Right forelimb (tissue), 1 donor: ENCODE measurements at regions not wholly inside any gene's neighbourhood (a gene's known extent, or its start where the extent isn't known, plus 50 kb on each side); places are given as distances from the start of the nearest gene placed in this dataset.

Experiments
- DNase-seq: peaks from one replicate; pipeline ENCODE4 v3.0.0-alpha.2; 2018

DNA sequence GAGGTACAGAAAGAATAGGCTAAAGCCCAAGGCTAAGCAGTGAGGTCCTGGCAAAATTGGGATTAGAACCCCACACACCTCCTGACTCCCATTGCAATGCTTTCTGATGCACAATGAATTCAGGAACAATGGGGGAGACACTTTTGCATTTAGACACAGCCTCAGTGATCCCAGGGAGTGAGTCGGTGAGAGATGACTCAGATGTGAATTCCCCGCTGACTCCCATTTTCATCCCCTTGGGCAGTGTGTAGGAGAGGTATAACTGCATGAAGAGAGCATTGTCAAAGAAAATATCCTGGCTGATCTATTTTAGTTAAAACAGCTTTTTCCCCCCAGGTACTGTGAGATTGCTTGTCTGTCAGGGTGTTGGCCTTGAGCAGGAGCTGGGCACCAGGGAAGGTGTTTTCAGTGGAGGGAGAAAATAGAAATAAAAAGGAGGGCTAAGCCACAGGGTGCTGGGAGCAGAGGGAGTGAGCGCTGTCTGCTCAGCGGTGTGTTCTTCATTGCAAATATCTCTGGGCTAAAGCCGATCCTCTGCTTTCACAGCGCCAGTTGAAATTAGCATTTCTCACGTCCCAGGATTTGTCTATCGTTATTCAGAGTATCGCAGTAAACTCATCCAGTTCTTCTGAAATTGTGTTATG, 247.7 kb upstream of the PTBP2 start:
- no peak for DNase-seq

DNA sequence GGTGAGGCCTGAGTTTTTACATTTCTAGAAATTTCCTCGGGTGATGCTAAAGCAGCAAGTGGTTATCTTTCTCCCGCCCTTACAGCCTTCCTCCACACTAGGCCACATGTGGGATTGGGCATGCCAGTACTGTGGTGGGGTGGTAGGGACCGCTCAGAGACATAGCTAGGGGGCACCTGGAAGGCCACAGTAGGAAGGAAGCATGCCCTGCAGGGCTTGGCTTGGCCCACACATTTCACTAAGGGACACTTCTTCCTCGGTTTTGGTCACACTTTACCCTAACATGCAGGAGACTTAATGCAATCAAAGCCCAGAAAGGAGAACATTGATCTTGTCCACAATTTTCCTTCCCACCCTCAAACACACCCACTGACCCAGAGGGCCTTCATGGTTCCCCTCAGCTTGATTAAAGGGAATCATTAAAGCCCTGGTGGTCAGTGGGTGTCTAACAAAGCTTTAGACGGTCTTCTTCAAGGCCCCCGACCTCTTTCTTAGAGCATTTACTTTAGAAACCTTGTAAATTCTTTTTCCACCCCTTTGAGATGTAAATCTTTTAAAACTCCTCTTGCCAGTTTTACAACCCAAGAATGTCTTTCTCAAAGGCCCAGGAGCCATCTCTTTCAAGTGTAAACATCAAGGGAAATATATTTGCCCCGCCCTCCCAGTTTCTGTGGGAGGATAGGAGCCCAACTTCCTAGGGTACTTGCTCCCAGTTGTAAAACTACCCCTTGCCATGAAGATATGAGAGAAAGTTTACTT, 246.4 kb upstream of the PTBP2 start:
- no peak for DNase-seq

DNA sequence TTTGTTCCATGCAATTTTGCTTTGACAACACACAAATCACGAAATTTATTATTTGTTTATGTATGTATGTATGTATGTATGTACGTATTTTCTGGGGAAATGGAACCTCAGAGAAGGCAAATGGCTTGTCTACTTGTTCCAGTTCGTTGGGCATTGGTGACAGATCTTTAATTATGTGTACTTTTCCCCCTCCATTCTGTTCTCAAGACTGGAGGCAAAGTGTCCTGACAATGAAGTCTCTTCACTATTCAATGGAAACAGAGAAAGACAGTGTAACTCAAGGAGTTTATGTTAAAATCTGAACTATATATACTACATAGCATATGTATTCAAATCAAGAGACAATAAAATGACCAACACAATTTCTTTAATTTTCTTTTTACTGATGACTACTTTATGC, 245.7 kb upstream of the PTBP2 start:
- DNase-seq, result no peak

DNA sequence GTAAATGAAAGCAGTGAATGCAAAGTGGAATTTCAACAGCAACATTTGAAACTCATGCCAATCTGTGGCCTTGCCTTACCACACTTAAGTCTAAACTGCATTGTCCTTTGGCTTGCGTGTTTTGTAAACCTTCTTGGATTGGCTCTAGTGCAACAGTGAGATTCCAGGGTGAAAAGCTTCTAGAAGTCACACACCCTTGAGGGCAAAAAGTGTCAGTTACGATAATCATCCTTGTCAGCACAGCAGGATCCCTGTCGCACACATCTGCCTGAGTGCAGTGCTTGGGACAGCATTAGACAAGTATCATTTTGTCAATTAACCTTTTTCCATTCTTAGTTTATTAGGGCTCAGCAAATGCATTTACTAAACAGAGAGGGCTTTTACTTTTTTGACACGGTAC, 243.4 kb upstream of the PTBP2 start:
- DNase-seq, result no peak

DNA sequence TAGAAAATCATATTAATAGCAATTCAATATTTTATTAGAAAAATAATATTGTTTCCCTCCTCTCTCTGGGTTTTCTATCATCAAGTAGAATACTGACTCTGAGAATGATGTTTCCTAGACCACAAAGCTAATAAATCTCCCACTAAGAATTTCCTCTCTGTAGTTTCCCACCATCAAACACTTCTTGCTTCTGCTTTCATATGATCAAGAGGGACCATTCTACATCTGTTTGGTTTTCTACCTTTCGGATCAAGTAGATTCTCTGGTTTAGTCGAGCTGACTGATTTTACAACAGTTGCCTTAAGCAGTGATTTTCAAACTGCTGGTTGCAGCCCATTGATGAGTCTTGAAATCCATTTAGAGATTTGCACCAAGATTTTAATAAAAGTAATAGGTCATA, 240.2 kb upstream of the PTBP2 start:
- no peak for DNase-seq

DNA sequence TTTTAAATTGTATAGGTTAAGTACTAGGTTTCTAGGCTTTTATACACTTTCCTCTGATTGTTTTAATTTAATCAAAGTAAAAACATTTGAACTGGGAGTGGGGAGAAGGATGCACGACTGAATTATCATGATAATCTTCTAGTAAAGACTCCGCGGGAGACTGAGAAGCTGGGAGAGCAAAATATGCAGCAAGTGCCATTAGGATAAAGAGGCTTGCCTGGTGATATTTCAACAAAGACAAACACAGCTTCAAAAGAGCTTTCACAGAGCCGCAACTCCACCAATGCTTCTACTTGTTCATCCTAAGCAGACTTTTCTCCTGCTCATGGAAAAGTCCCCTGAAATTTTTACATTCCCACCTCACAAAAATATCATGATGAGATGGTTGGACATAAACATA, 239.0 kb upstream of the PTBP2 start:
- no peak for DNase-seq

DNA sequence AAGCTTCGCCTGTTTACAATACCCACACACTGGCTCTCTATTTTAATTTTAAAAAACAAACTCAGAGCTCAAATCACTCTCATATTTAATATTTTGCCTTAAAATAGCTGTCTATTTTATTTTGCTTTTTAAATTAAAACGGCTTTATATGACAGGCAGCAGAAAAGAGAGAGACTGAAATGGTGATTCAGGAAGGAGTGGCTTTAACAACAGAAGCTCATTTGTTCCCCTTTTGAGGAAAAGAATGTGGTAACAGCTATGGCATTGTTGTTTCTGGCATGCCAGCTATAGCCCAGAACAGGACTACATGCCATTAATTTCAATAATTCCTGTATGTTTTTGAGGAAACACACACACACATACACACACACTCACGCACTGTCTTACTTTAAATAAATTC, 234.2 kb upstream of the PTBP2 start:
- DNase-seq, result no peak

DNA sequence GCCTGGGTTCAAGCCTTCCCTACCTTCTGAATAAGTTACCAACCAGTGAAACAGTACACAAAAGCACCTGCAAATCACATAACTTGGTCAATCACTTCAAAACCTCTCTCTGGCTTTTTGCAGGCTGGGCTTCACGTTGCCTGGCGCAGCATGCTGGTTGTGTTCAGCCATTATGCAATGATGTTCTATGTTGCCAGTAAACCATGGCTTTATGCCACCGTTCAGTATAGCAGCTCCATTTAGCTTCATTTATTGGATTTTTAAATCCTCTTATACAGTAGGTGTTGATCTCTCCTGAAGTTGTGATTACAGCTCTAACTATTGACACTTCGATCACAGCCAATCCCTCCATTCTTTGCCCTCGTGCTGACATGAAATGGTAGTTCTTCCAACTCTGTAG, 233.6 kb upstream of the PTBP2 start:
- no peak for DNase-seq

DNA sequence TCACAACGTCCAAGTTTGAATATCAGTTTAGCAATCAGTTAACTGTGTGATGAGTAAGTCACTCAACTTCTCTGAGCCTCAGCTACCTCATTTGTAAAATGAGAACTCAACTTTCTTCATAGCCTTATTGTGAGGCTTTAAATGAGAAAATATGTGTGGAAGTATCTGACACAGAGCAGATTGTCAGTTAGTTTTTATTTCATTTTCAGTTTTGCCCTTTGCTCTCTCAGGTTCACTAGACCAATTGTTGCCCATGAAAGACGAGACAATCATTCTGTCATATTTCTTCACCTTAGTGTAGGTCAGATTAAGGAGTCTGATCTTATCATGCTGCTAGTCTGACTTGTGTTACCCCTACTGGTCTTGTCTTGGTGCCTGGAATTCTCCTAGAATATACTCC, 232.8 kb upstream of the PTBP2 start:
- no peak for DNase-seq

DNA sequence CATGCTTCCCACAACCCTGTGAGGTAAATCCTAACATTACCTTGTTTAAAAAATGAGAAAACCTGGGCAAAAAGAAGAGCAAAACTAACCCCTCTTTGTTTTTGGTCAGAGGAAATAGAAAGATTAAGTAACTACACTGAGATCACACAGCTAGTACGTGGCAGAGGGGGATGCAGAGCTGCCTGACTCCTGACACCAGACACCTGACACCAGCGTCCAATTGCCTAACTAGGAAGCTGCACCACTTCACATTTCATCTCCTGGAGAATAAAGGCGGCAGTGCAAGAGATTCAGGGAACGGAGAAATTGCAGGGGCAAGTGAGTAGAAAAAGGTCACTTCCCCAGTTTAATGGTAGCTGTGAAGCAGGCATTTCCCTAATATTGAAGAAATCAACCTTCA, 229.3 kb upstream of the PTBP2 start:
- no peak for DNase-seq

DNA sequence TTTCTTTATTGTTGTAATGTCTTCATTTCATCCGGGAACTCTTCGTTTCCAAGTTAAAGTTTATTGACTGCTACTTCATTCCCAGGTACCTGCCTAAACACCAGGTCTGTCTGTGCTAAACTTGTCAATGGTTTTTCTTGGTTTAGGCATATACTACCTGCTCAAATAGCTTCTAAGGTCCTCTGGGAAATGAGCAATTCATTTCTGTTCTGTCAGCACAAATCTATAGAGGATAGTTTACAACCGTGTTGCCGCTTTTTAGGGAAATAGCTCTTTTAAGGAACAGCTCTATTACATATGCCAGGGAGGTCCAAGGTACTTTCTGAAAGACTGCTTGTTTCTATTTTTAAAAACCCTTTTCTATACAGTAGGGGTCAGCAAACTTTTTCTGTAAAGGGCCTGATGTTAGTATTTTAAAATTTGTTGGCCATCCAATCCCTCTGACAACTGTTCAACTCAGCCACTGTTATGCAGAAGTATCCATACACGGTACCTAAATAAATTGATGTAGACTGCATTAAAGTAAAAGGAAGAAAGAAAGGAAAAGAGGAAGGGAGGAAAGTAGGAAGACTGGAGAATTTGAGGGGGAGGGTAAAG, 222.7 kb upstream of the PTBP2 start:
- DNase-seq, result no peak

DNA sequence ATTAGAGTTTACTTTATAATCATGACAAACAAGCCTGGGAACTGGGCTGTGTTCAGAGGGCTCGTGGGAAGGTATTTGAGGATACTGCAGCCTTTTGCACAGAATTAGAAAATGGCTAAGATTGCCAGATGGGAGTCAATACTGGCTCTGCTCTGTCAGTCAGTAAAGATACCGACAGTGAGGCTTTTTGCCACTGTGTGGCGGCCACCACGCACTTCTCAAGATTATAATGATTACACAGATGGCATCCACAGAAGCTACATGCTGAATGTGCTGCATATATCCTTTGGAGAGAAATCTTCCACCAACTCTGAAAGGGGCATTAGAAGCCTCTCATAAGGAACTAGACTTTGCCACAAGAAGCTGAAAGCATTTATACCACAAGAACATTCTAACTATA, 213.4 kb upstream of the PTBP2 start:
- DNase-seq, result no peak

DNA sequence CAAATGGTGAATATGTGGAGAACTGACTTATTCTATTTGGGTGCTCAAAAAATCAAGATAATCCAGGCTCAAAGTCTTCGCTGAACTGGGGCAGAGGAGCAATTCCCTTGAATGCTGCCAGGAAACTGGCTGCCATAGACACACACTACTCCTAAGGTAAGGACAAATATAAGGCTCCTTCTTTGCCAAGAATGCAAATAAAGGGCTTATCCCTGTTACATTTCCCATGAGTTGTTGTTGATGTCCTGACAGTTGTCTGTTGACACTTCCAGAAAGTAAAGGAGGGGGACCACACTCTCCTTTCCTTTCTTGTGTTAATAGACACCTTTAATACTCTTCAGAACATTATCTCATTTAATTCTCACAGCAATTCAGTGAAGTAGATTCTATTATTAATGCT, 212.2 kb upstream of the PTBP2 start:
- DNase-seq, result no peak

DNA sequence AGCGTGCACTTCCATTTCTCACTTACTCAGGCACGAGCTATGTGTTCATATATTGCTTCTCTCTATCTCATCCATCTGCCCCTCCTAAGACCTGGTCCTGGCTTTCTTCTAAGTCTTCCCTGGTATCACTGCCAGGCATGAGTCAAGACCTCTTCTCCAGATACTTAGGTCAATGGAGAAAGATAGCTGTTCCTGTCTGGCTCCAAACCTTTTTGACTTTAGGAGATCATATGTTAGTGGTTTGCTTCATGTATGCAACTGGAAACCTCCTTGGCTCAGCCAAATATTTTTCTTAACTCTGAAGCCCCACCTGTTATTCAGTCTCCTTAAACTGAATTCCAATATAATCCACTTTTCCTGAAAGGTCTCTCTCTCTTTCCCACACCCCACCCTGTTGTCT, 211.6 kb upstream of the PTBP2 start:
- DNase-seq, result no peak

DNA sequence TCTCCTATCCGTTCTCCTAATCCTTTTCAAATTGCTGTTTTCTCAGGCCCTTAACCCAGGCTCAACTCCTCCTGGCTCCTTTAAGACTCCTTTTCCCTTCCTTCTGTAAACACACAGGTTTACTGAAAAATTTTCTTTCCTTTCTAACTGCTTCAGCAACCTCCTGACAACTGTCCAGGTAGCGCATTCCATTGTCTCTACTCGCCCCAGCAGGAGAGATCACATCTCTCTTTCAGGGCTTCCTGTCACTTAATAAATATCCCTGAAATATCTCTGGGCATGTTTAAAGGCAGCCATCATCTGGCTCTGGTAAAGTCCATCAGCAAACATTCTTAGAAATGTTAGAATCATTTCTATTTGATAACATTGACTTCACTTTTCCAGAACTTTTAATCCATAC, 211.2 kb upstream of the PTBP2 start:
- DNase-seq, result no peak

DNA sequence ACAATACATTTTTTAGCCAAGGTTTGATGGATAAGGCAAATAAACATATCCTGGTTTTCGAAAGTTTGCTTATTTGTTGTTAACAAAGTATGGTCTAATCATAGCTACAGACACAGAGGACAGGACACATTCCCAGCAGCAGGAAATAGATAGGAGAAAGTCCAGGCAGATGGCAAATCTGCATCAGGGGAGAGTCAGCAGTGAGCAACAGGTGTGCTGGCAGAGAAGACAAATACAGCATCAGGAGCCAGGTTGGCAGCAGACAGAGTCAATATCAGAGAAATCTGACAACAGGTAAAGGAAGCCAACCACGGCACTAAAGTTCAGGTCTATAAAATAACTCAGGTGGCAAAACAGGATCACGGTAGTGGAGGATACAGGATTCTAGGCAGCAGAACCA, 210.7 kb upstream of the PTBP2 start:
- DNase-seq, result no peak

DNA sequence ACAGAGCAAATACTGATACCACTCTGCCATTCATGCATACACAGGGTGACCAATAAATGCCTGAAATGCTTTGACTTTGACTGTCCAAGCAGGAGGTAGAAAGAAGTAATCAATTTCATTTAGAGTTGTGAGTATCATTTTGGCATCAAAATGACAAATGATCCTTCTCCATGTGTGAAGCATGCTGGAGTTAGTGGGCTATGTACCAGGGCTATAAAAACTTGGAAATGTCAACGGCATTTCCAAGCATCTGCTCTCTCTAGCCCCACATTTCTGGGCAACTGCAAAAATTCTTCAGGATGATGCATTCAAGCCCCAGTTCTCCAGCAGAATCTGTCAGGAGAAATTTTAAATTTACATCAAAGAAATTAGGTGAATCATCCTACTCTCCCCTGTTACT, 208.4 kb upstream of the PTBP2 start:
- no peak for DNase-seq

DNA sequence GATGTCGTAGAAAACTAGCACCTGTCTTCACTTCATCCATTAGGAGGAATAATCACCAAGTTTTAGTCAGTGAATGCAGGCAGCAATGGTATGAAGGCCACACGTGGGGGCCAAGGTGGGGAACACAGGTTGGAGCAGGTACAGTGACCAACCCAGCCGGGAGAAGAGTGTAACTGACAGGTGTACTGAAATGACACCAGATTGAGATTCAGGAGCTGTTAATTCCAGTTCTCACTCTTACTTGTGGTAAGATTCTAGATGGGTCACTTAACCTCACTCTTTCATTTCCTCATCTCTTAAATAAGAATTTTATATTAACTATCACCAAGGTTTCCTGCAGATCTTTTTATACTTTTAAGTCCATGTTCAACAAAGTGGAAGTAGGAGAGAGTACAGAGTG, 206.2 kb upstream of the PTBP2 start:
- no peak for DNase-seq

DNA sequence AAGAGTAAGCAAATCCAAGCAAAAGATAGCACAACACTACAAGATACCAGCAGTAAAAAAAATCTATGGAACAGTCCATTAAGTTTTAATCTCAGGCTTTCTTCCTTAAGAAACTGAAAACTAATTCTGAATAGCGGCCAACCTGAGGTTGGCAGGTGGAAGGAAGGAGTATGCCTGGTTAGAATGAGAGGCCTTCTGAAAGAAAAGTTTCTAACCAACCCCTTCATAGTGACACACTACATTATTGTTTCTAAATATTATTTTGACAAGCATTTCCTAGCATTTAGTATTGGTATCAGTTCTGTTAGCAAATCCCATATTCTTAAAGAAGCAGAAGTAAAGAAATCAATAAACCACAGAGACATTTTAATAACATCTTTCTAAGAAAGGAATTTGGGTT, 205.7 kb upstream of the PTBP2 start:
- DNase-seq, result no peak

DNA sequence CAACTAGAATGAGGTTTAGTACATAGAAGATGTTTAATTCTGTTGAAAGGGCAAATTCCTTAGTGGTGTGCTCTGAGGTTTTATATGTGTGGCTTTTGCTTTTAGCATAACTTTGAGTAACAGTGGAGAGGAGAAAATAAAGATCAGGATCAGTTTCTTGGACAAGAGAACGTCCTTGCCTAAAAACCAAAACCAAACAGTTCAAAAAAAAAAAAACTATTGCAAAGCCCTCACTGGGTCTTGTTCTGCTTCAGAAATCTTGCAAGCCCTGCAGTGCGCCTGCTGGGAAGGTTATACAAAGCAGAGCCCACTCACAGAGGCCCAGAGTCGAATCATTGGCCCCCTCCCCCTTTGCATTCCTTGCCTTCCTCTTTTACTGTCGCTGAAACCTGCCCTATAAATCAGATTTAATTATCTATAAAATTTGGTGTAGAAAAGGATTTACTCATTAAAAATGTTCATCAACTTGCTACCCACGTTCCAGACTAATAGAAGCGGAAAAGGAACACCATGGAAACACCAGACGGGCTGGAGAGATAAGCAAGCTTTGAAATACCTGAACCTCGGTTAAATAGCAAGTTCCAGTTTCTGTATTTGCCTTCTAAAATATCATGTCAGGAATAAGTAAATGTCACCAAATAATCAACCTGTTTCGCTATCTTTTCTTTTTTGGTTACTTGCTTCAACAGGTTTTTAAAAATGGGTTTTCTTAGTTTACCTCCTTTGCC, 201.6 kb upstream of the PTBP2 start:
- no peak for DNase-seq

DNA sequence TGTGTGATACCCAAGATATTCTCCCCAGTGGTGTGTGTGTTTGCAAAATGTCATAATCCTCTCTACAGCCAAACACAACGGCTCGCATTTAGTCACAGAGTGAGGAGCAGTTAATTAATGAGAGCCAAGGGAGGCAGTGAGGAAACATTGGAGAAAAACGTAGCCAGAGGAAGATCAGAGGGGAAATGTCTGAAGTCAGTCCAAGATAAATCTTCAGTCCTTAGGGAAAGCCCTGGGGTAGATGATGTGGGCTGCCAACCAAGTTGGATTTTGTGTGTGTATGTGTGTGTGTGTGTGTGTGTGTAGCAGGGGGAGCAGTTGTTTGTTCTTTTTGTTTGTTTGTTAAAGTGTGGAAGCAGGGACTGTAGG, 201.0 kb upstream of the PTBP2 start:
- no peak for DNase-seq

DNA sequence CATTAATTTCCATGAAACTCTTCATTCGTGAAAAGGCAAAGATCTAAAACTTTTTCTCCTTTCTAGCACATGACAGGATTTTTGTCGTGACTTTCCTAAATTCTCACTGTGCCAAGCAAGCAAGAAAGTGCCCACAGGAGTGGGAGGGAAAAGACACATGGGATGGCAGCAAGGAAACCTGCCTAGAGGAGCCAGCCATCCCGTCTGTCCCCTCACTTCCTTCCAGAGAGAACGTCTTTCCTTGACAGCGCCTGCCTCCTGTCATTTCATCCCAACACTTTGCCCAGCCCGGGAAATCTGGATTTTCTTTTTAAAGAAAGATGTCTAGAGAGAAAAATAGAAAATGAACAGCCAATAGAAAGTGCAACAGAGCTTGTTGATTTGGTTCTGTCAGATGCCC, 200.6 kb upstream of the PTBP2 start:
- no peak for DNase-seq

DNA sequence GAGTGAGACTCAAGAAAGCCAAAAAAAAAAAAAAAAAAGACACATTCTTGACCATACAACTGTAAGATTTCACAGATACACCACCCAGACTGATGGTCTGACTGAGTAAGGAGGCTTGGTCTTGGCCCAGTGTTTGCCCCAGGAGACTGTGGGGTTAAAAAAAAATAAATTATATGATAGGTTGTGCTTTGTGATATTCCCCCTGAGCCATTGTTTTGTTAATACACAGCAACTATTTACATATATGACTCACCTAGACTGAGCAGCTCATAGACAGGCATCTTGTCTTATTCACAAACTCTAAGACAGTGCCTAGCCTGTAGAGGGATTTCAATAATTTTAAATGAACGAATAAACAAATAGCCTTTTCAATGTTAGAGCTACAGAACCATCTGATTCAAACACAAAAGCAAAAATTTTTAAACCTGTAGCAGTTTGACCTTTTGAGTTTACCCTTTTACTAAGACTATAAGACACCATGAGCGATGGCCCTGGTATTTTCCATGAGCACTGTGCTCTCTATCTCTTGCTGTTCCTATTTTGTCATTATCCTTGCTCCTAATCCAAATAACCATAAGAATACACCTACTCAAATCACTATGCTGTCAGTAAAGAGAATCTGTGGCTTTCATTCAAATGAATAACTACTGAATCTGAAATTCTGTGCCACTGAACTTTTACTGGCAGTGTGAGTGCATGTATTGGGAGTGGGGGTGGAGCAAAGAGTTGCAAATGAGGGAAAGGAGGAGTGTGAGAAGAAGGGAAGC, 199.4 kb upstream of the PTBP2 start:
- no peak for DNase-seq
